Transverse colon (tissue), 4 donors: ENCODE measurements at regions not wholly inside any gene's neighbourhood (a gene's known extent, or its start where the extent isn't known, plus 50 kb on each side); places are given as distances from the start of the nearest gene placed in this dataset.

Experiments used
- DNase-seq: peaks from one replicate; pipeline ENCODE4 v3.0.0-alpha.2; 2019
- H3K27ac ChIP-seq, 4 donors: fragments of 200-600 bp; sonication (generic); 2 replicates each; pipeline ENCODE4 v1.5.1; 2016 to 2018; ENCODE audit warnings: inconsistent platforms in 4 of 4
- H3K27me3 ChIP-seq: fragments of 200-600 bp; sonication (generic); 2 replicates; pipeline ENCODE4 v1.5.1; 2017; ENCODE audit warnings: inconsistent platforms
- H3K36me3 ChIP-seq, 4 donors: fragments of 200-600 bp; sonication (generic); 2 replicates each; pipeline ENCODE4 v1.5.1; 2017 to 2019; ENCODE audit warnings: inconsistent platforms in 4 of 4
- H3K4me1 ChIP-seq, 4 donors: fragments of 200-600 bp; sonication (generic); 2 replicates each; pipeline ENCODE4 v1.5.1; 2017 to 2020; ENCODE audit warnings: inconsistent platforms in 4 of 4
- H3K4me3 ChIP-seq, 4 donors: fragments of 200-600 bp; sonication (generic); 1 replicate in 1 of 4; 2 replicates in 3 of 4; pipeline versions ENCODE4 v1.5.1 to v1.6.1; 2017 to 2019; ENCODE audit warnings: inconsistent platforms in 4 of 4
- H3K9me3 ChIP-seq, 2 donors: fragments of 200-600 bp; sonication (generic); 2 replicates each; pipeline ENCODE4 v1.5.1; 2017 to 2019; ENCODE audit warnings: inconsistent platforms in 2 of 2
- EP300 ChIP-seq: sonication (generic); formaldehyde crosslinking; IDR thresholded peaks from one replicate; pipeline ENCODE4 v1.6.1; 2017; ENCODE audit warnings: antibody characterized with exemption, low read depth
- POLR2A ChIP-seq: fragments of 450-650 bp; IDR thresholded peaks from one replicate; pipeline ENCODE4 v1.6.1; 2016; ENCODE audit warnings: antibody characterized with exemption, mild to moderate bottlenecking, moderate library complexity
- POLR2AphosphoS5 ChIP-seq, 3 donors: sonication (generic); formaldehyde crosslinking; IDR thresholded peaks; one replicate each; pipeline ENCODE4 v1.6.1; 2016; ENCODE audit warnings: antibody characterized with exemption in 3 of 3
- WGBS, 2 donors: methylation state at CpG; one replicate each; pipeline ENCODE4 v1.1.5; 2018; ENCODE audit warnings: low coverage in 1 of 2; 5-methylcytosine and 5-hydroxymethylcytosine counted together
- in situ Hi-C, 4 donors: fragments of 200-750 bp; cut with MboI; loops; one replicate each; pipeline versions ENCODE4 v1.15.0 to v1.15.1; 2017; ENCODE audit warnings: low sequenced_read_pairs in 3 of 4, low pct_ligation_motif_present in 1 of 4, low pct_unique_long_range_greater_than_20kb in 1 of 4
- intact Hi-C: fragments of 100-400 bp; cut with DNase I; formaldehyde crosslinking; loops from one replicate; pipeline ENCODE4 v1.15.1; 2023; ENCODE audit warnings: low total_unique reads
- TF ChIP-seq, protein P1 (sequence below), 5 experiments: fragments of 200-600 bp in 3 of 5; fragments of 450-650 bp in 2 of 5; sonication (generic) in 3 of 5; IDR thresholded peaks; 1 replicate in 2 of 5; 2 replicates in 3 of 5; pipeline ENCODE4 v1.5.1; 2016 to 2017; ENCODE audit warnings: antibody characterized with exemption in 5 of 5, inconsistent platforms in 3 of 5, mild to moderate bottlenecking in 2 of 5, moderate library complexity in 1 of 5

DNA sequence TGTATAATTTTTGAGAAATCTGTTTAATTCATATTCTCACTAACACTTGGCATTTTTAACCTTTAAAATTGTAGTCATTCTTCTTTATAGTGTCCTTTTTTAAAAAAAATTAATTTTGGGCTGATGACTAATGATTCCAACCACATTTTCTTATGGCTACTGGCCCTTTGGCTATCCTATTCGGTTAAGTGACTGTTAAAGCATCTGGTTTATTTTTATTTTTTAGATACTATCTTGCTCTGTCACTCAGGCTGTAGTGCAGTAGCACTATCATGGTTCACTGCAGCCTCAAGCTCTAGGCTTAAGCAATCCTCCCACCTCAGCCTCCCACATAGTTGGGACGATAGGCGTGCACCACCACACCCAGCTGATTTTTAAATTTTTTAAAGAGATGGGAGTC lies 723.2 kb upstream of the CXADR start:
- in situ Hi-C loops, result no loop called here
- H3K9me3 ChIP-seq, result peaks cover 0 to under 1% of the 10 kb centered on the region in 2 donors
- DNase-seq, result no peak
- no peak for TF ChIP-seq EP300
- TF ChIP-seq, protein P1, sequence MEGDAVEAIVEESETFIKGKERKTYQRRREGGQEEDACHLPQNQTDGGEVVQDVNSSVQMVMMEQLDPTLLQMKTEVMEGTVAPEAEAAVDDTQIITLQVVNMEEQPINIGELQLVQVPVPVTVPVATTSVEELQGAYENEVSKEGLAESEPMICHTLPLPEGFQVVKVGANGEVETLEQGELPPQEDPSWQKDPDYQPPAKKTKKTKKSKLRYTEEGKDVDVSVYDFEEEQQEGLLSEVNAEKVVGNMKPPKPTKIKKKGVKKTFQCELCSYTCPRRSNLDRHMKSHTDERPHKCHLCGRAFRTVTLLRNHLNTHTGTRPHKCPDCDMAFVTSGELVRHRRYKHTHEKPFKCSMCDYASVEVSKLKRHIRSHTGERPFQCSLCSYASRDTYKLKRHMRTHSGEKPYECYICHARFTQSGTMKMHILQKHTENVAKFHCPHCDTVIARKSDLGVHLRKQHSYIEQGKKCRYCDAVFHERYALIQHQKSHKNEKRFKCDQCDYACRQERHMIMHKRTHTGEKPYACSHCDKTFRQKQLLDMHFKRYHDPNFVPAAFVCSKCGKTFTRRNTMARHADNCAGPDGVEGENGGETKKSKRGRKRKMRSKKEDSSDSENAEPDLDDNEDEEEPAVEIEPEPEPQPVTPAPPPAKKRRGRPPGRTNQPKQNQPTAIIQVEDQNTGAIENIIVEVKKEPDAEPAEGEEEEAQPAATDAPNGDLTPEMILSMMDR (IDR thresholded peaks at IDR 0.05), result no peak
- no peak for TF ChIP-seq POLR2AphosphoS5 (IDR thresholded peaks at IDR 0.05)
- TF ChIP-seq POLR2A, result no peak
- intact Hi-C loops, result no loop called here
- H3K36me3 ChIP-seq, result no peaks in the 10 kb centered on the region
- H3K27ac ChIP-seq, result no peak overlapping the region
- no peaks in the 10 kb centered on the region for H3K27me3 ChIP-seq
- 75 to 80% methylated on average over 1 to 3 of the region's 3 CpGs for WGBS, 2 donors
- H3K4me1 ChIP-seq, result no peaks in the 10 kb centered on the region
- H3K4me3 ChIP-seq, result no peak overlapping the region

DNA sequence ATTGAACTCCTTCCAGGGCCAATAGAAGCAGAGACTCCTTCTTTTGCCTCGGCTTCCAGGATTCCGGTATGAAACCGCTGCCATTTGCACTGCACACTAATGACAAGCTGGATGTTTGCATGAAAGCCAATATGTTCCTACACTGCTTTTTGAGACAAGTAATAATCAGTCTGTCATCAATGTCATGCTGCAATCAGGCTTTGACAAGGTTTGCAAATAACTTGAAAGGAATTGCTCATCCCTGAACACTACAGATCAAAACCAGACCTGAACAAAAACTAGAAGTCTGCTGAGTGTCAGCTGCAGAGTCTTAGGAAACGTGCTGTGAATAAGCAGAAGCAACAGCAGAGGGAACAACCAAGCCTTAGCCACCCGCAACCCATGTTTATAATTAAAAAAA lies 720.7 kb upstream of the CXADR start:
- Histone ChIP-seq H3K4me1 (no peaks in the 10 kb centered on the region), H3K27ac (no peak overlapping the region), H3K9me3 (no peaks in the 10 kb centered on the region), H3K27me3 (no peaks in the 10 kb centered on the region), H3K4me3 (no peak overlapping the region), H3K36me3 (no peaks in the 10 kb centered on the region)
- intact Hi-C loops, result no loop called here
- no peak for TF ChIP-seq POLR2AphosphoS5 (IDR thresholded peaks at IDR 0.05)
- TF ChIP-seq, protein P1 (IDR thresholded peaks at IDR 0.05), result no peak
- no peak for TF ChIP-seq POLR2A
- TF ChIP-seq EP300, result no peak
- 62 to 80% methylated on average over 5 of the region's 5 CpGs for WGBS, 2 donors
- no peak for DNase-seq
- in situ Hi-C loops, result no loop called here

DNA sequence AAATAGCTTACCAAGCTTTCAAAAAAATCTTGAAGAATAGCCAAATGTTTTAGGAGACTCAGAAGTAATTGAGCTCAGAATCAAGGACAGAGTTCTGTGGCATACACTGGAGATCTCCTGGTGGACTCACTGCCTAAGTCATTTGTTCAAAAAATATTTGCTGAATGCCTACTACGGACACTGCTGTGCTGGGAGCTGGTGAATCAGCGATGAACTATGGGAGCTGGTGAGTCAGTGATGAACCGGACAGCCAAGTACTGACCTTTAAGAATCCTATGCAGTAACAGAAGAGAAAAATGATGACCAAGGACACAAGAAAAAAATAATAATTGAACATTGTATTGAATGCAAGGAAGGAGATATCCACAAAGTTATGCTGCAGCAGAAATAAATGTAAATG lies 717.9 kb upstream of the CXADR start:
- in situ Hi-C loops, result no loop called here
- 63 to 80% methylated on average over 1 to 3 of the region's 3 CpGs for WGBS, 2 donors
- Histone ChIP-seq H3K36me3 (no peaks in the 10 kb centered on the region), H3K4me3 (no peak overlapping the region), H3K27me3 (no peaks in the 10 kb centered on the region), H3K27ac (no peak overlapping the region), H3K9me3 (no peaks in the 10 kb centered on the region), H3K4me1 (no peaks in the 10 kb centered on the region)
- intact Hi-C loops, result no loop called here
- no peak for DNase-seq
- no peak for TF ChIP-seq POLR2A
- no peak for TF ChIP-seq EP300

DNA sequence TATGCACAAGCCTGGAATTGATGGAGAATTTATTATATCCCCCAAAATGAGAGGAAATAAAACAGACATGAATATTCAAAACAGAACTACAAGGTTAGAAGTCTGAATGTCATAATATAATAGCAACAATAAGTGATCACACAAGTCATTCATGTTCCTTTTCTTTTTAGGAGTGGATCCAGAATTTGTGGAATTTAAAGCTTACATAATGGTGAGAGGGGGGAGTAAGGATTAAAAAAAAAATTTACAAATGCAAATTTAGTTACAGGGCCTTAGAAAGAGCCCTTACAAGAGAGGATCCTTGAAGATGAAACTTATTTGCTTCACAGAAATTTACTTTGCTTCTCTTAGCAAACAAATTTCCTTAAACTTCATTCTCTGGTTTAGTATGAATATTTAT lies 716.1 kb upstream of the CXADR start:
- no peak overlapping the region for H3K27ac ChIP-seq
- in situ Hi-C loops, result no loop called here
- no peak for TF ChIP-seq POLR2A
- TF ChIP-seq, protein P1 (IDR thresholded peaks at IDR 0.05), result no peak
- no peak for TF ChIP-seq POLR2AphosphoS5 (IDR thresholded peaks at IDR 0.05)
- TF ChIP-seq EP300, result no peak
- intact Hi-C loops, result no loop called here
- no peaks in the 10 kb centered on the region for H3K4me1 ChIP-seq
- no peak for DNase-seq
- no peak overlapping the region for H3K4me3 ChIP-seq
- H3K9me3 ChIP-seq, result no peaks in the 10 kb centered on the region
- H3K36me3 ChIP-seq, result no peaks in the 10 kb centered on the region
- no peaks in the 10 kb centered on the region for H3K27me3 ChIP-seq

DNA sequence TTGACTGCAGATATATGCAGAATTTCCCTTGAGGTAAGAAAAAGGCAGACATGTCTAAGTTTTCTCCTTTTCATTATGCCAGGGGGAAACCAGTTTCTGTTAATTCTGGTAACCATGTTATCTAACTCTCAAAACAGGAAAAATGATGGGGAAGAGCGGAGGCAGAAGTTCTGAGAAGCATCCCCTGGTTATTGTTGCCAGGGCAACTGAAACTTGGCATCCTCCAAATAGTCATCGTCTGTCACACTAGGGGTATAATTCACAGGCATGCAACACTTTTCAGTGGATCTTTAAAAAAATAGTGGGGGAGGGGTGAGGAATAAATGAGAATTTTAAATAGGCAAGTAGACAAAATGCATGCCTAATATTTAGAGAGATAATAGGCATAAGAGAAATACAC lies 715.3 kb upstream of the CXADR start:
- H3K4me3 ChIP-seq, result no peak overlapping the region
- no peaks in the 10 kb centered on the region for H3K4me1 ChIP-seq
- H3K27me3 ChIP-seq, result no peaks in the 10 kb centered on the region
- in situ Hi-C loops (no loop called here), intact Hi-C loops (no loop called here)
- H3K36me3 ChIP-seq, result no peaks in the 10 kb centered on the region
- no peak overlapping the region for H3K27ac ChIP-seq
- WGBS, 2 donors, result 40 to 48% methylated on average over 2 of the region's 2 CpGs
- TF ChIP-seq, protein P1 (IDR thresholded peaks at IDR 0.05), result no peak
- TF ChIP-seq POLR2A (no peak), EP300 (no peak), POLR2AphosphoS5 (IDR thresholded peaks at IDR 0.05) (no peak)
- DNase-seq, result no peak
- no peaks in the 10 kb centered on the region for H3K9me3 ChIP-seq
